SU-DHL-6 (cell line): ENCODE measurements at regions not wholly inside any gene's neighbourhood (a gene's known extent, or its start where the extent isn't known, plus 50 kb on each side); places are given as distances from the start of the nearest gene placed in this dataset.

Experiments
- H2AFZ ChIP-seq: fragments of 200-600 bp; sonication (generic); 2 replicates; pipeline ENCODE4 v1.6.1; 2014; ENCODE audit warnings: low read depth, mild to moderate bottlenecking, moderate library complexity, mixed read lengths, antibody characterized with exemption, low read length; ENCODE audit not compliant: severe bottlenecking
- H3F3A ChIP-seq: fragments of 200-600 bp; shearing (Covaris generic); 2 replicates; pipeline ENCODE4 v1.6.0; 2016; ENCODE audit warnings: antibody characterized with exemption, mild to moderate bottlenecking; ENCODE audit not compliant: insufficient read depth
- H3K27ac ChIP-seq: fragments of 200-600 bp; sonication (generic); 2 replicates; pipeline ENCODE4 v1.5.1; 2016; ENCODE audit warnings: low read depth, mild to moderate bottlenecking, low read length, moderate library complexity, mixed read lengths
- H3K27me3 ChIP-seq: fragments of 200-600 bp; sonication (generic), shearing (Covaris generic); 2 replicates; pipeline ENCODE4 v1.6.0; 2014; ENCODE audit warnings: mild to moderate bottlenecking, low read length
- H3K36me3 ChIP-seq: fragments of 200-600 bp; sonication (generic); 2 replicates; pipeline ENCODE4 v1.6.1; 2014; ENCODE audit warnings: mild to moderate bottlenecking, low read length, mixed read lengths
- H3K4me2 ChIP-seq: fragments of 300-600, 200-600 bp; shearing (Covaris generic), sonication (generic); 2 replicates; pipeline ENCODE4 v1.6.0; 2014; ENCODE audit warnings: low read length, low read depth, mild to moderate bottlenecking; ENCODE audit not compliant: poor library complexity, severe bottlenecking
- H3K4me3 ChIP-seq: fragments of 200-600 bp; sonication (generic); 2 replicates; pipeline ENCODE4 v1.5.1; 2014; ENCODE audit warnings: antibody characterized with exemption, low read length, mild to moderate bottlenecking, mixed read lengths; ENCODE audit not compliant: insufficient read depth, poor library complexity, severe bottlenecking
- H3K79me2 ChIP-seq: fragments of 200-600 bp; sonication (generic); 2 replicates; pipeline ENCODE4 v1.6.1; 2014; ENCODE audit warnings: mild to moderate bottlenecking, low read length, moderate library complexity; ENCODE audit not compliant: insufficient read depth
- H3K9ac ChIP-seq: fragments of 200-600 bp; sonication (generic); 2 replicates; pipeline ENCODE4 v1.7.0; 2014; ENCODE audit warnings: mild to moderate bottlenecking, low read length
- H3K9me2 ChIP-seq: fragments of 200-600 bp; sonication (generic); replicated peaks from 2 replicates; pipeline ENCODE4 v1.6.1; 2014; ENCODE audit warnings: low read length; ENCODE audit not compliant: insufficient read depth
- H3K9me3 ChIP-seq: fragments of 200-600 bp; sonication (generic); 2 replicates; pipeline ENCODE4 v1.6.1; 2014; ENCODE audit warnings: low read length, mixed read lengths; ENCODE audit not compliant: insufficient read depth
- H4K20me1 ChIP-seq: fragments of 200-600 bp; sonication (generic); 2 replicates; pipeline ENCODE4 v1.6.1; 2014; ENCODE audit warnings: low read depth, mild to moderate bottlenecking, antibody characterized with exemption, low read length, moderate library complexity, mixed read lengths
- CTCF ChIP-seq: fragments of 200-600 bp; sonication (generic); IDR thresholded peaks from one replicate; pipeline ENCODE4 v1.5.1; 2017; ENCODE audit warnings: antibody characterized with exemption, mild to moderate bottlenecking, low read length, moderate library complexity; ENCODE audit not compliant: insufficient read depth, poor library complexity, severe bottlenecking
- EZH2phosphoT487 ChIP-seq: fragments of 200-600 bp; sonication (generic), shearing (Covaris generic); conservative IDR thresholded peaks from 2 replicates; pipeline ENCODE4 v1.6.1; 2018; ENCODE audit warnings: mild to moderate bottlenecking, antibody characterized with exemption, low read length, moderate library complexity, mixed read lengths

DNA sequence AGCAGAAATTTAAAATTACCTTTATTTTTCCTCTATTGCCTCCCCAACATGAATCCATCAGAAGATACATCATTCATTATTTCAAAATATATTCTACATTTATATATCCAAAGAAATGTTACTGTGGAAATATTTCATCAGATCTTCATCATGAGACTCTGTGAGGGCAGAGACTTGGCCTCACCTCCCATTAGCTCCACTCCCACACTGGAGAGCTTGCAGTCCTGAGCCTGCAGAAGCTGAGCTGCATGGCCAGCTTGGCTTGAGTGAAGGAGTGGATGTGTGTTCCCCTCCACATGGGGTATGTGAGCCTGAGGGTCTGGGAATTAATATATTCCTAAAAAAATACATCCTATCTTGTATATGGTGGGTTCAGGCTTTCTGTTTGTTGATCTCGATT lies 961.9 kb downstream of the TMEM121 start:
- no peaks in the 10 kb centered on the region for H3K27me3 ChIP-seq
- H3K9me3 ChIP-seq: no peaks in the 10 kb centered on the region
- H3K79me2 ChIP-seq: no peaks in the 10 kb centered on the region
- H3F3A ChIP-seq: no peaks in the 10 kb centered on the region
- no peak overlapping the region for H3K9ac ChIP-seq
- no peak overlapping the region for H3K27ac ChIP-seq
- H3K36me3 ChIP-seq: no peaks in the 10 kb centered on the region
- H2AFZ ChIP-seq: no peak overlapping the region
- TF ChIP-seq EZH2phosphoT487: no peak
- no peak for TF ChIP-seq CTCF
- no peaks in the 10 kb centered on the region for H3K9me2 ChIP-seq
- no peaks in the 10 kb centered on the region for H4K20me1 ChIP-seq
- no peak overlapping the region for H3K4me3 ChIP-seq
- H3K4me2 ChIP-seq: no peak overlapping the region

DNA sequence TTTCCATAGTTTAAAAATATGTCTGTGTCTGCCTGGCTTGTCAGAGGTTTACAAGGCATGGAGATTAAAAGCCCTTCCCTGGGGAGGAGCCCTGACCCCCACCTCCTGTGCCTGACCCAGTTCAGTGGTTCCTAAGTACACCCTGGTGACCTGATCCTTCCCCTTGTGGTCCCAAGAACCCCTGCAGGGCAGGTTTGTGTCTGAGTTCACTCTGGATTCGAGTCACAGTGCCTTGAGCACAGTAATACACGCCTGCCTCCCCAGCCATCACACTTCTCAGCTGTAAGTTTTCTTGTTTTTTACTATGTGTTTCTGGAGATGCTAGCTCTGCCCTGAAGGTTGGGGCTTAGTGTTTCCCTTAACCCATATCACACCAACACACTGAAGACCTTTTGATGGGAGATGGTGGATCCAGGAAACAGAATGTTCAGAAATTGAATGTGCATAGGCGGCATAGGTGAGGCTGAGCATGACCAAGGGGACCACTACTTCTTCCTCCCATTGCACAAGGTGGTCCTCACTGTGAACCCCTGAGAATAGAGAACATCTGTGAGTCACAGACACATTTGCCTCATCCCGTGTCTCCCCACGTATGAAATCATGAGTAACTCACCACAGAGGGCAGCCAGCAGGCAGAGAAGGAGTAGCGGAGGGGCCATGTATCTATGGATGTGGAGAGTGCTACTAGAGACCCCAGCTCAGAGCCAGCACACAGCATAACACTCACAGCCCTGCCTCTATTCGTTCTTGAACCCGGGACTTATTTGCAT lies 962.9 kb downstream of the TMEM121 start:
- no peaks in the 10 kb centered on the region for H3K79me2 ChIP-seq
- H3K4me2 ChIP-seq: no peak overlapping the region
- H3K9ac ChIP-seq: no peak overlapping the region
- no peak overlapping the region for H2AFZ ChIP-seq
- H3F3A ChIP-seq: no peaks in the 10 kb centered on the region
- TF ChIP-seq CTCF (no peak), EZH2phosphoT487 (no peak)
- no peaks in the 10 kb centered on the region for H3K9me3 ChIP-seq
- no peaks in the 10 kb centered on the region for H3K27me3 ChIP-seq
- no peaks in the 10 kb centered on the region for H4K20me1 ChIP-seq
- H3K27ac ChIP-seq: no peak overlapping the region
- no peaks in the 10 kb centered on the region for H3K9me2 ChIP-seq
- no peaks in the 10 kb centered on the region for H3K36me3 ChIP-seq
- H3K4me3 ChIP-seq: no peak overlapping the region

DNA sequence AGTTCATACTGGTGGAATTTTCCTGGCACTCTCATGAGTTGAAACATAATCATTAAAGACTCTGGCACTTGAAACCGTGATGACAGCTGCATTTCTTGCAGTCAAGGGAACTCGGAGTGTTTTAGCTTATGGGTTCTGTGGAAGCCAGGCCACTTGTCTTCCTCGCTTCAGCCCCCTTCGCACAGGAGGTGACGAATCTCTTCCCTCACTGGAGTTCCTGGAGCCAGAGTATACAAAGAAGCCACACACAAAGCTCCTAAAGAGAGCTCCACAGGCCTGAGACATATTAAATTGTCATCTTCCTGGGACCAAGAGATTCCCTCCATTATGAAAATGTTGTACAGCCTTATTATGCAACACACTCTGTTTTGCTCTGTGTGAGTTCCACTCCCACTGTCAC lies 964.1 kb downstream of the TMEM121 start:
- Histone ChIP-seq H3F3A (no peaks in the 10 kb centered on the region), H3K9ac (no peak overlapping the region), H2AFZ (no peak overlapping the region), H3K36me3 (no peaks in the 10 kb centered on the region), H3K4me2 (no peak overlapping the region), H3K9me2 (no peaks in the 10 kb centered on the region), H3K79me2 (no peaks in the 10 kb centered on the region), H4K20me1 (no peaks in the 10 kb centered on the region), H3K9me3 (no peaks in the 10 kb centered on the region), H3K4me3 (no peak overlapping the region), H3K27ac (no peak overlapping the region), H3K27me3 (no peaks in the 10 kb centered on the region)
- TF ChIP-seq EZH2phosphoT487: no peak
- no peak for TF ChIP-seq CTCF
